Colonic mucosa (tissue), 4 donors: ENCODE measurements at regions not wholly inside any gene's neighbourhood (a gene's known extent, or its start where the extent isn't known, plus 50 kb on each side); places are given as distances from the start of the nearest gene placed in this dataset.

Source experiments
- DNase-seq: peaks from one replicate; pipeline ENCODE4 v3.0.0-alpha.2; 2020
- H3K27ac ChIP-seq: fragments of 200-600 bp; one replicate; pipeline ENCODE4 v1.8.0; 2021
- H3K27me3 ChIP-seq: fragments of 200-600 bp; one replicate; pipeline ENCODE4 v1.8.0; 2021
- H3K36me3 ChIP-seq: fragments of 200-600 bp; one replicate; pipeline ENCODE4 v1.8.0; 2021
- H3K4me1 ChIP-seq: fragments of 200-600 bp; one replicate; pipeline ENCODE4 v1.8.0; 2021; ENCODE audit warnings: mild to moderate bottlenecking
- H3K4me3 ChIP-seq: fragments of 200-600 bp; one replicate; pipeline ENCODE4 v1.8.0; 2021
- H3K9ac ChIP-seq, 2 donors: one replicate each; pipeline ENCODE4 v1.7.0; 2013; ENCODE audit warnings: control low read depth in 2 of 2, low read depth in 2 of 2, low read length in 2 of 2
- H3K9me3 ChIP-seq: fragments of 200-600 bp; one replicate; pipeline ENCODE4 v1.8.0; 2021
- CTCF ChIP-seq: fragments of 200-600 bp; IDR thresholded peaks from one replicate; pipeline ENCODE4 v1.8.0; 2022; ENCODE audit warnings: antibody characterized with exemption, mild to moderate bottlenecking
- intact Hi-C: fragments of 100-400 bp; cut with DNase I; formaldehyde crosslinking; loops from one replicate; pipeline ENCODE4 v1.14.1; 2022
- donor health status: healthy.
- donor health status: DM: no; HTN: no; CAD: no.
- donor health status: DM: no; HTN: no; CAD: no.

GRCh38 chr2:40827392-40827791, 375.5 kb upstream of the SLC8A1 start:
- H3K36me3 ChIP-seq, result no peaks in the 10 kb centered on the region
- no peak overlapping the region for H3K4me3 ChIP-seq
- no peaks in the 10 kb centered on the region for H3K4me1 ChIP-seq
- no peak for DNase-seq
- intact Hi-C loops, result no loop called here
- no peak for TF ChIP-seq CTCF
- no peak overlapping the region for H3K27ac ChIP-seq
- no peaks in the 10 kb centered on the region for H3K27me3 ChIP-seq
- H3K9ac ChIP-seq, result no peak overlapping the region
- H3K9me3 ChIP-seq, result no peaks in the 10 kb centered on the region

GRCh38 chr2:40831321-40831873, 379.5 kb upstream of the SLC8A1 start:
- no peak for DNase-seq
- no peaks in the 10 kb centered on the region for H3K27me3 ChIP-seq
- TF ChIP-seq CTCF, result no peak
- no peaks in the 10 kb centered on the region for H3K9me3 ChIP-seq
- intact Hi-C loops, result no loop called here
- no peak overlapping the region for H3K9ac ChIP-seq
- H3K4me1 ChIP-seq, result no peaks in the 10 kb centered on the region
- H3K27ac ChIP-seq, result no peak overlapping the region
- H3K36me3 ChIP-seq, result no peaks in the 10 kb centered on the region
- H3K4me3 ChIP-seq, result no peak overlapping the region

DNA sequence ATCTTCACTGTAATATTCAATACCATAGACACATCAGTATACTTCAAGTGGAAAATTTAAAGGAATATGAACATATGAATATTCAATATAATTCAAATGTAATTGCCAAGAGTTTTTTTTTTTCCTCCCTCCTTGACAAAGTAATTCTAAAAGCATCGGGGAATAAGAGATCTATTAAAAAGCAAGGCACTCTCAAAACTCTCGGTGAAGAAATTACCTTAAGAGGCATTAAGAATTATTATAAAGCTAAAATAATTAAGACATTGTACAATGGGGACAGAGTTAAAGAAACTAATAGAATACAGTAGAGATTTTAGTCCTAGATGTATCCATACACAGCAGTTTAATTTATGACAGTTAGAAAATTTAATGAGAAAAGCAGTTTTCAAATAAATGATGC, 390.0 kb upstream of the SLC8A1 start:
- Histone ChIP-seq H3K4me3 (no peak overlapping the region), H3K9ac (no peak overlapping the region), H3K36me3 (no peaks in the 10 kb centered on the region), H3K27me3 (no peaks in the 10 kb centered on the region), H3K27ac (no peak overlapping the region), H3K4me1 (no peaks in the 10 kb centered on the region), H3K9me3 (no peaks in the 10 kb centered on the region)
- intact Hi-C loops, result no loop called here
- DNase-seq, result no peak
- no peak for TF ChIP-seq CTCF

DNA sequence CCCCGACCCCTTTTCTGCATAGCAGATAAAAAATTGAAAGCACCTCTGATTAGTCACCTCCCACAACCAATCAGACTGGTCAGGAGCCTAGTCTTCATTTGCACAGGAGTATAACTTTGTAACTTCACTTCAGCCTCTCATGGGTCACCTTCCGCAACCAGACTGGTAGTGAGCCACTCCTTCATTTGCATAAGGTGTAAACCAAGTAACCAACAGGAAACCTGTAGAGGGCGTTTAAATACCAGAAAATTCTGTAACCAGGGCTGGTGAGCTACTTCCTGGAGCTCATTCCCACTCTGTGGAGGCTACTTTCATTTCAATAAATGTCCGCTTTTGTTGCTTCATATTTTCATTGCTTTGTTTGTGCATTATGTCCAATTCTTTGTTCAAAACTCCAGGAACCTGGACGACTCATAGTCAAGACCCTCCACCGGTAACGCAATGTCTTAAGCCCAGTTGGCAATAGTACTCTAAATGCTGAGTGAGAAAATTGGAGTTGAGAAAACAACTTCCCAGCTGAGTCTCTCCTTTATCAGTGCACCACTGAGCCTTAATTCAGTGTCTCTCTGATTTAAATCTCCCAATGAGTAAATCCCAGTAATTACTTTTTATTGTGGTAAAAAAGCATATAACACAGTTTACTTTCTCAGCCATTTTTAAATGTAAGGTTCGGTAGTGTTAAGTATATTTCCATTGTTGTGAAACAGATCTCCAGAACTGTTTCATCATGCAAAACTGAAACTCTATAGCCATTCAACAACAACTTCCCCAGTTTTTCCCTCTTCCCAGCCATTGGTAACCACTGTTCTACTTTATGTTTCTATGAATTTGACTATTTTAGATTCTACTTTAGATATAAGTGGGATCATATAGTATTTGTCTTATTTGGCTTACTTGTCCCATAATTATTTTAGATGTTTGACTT, 392.7 kb upstream of the SLC8A1 start:
- no peak overlapping the region for H3K4me3 ChIP-seq
- H3K9ac ChIP-seq, result no peak overlapping the region
- no peaks in the 10 kb centered on the region for H3K9me3 ChIP-seq
- no peak for DNase-seq
- no peak overlapping the region for H3K27ac ChIP-seq
- H3K4me1 ChIP-seq, result no peaks in the 10 kb centered on the region
- H3K27me3 ChIP-seq, result no peaks in the 10 kb centered on the region
- H3K36me3 ChIP-seq, result no peaks in the 10 kb centered on the region
- no peak for TF ChIP-seq CTCF
- intact Hi-C loops, result no loop called here

DNA sequence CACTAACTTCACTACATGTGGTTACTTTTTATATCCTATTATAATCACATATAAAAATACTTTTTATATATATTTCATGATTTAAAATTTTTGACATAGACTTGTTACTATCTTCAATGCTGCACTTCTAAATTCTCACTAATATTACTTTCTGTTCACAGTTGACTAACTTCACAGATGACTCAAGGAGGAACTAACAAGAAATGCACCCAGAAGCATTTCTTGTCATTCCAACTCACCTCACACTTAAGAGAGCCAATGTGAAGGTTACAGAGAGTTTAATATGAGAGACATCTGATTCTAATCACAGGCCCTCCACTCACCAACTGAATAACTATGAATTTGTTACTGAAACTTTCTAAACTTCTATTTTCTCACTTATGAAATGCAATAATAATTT, 399.8 kb upstream of the SLC8A1 start:
- intact Hi-C loops, result no loop called here
- H3K9ac ChIP-seq, result no peak overlapping the region
- no peak for TF ChIP-seq CTCF
- H3K9me3 ChIP-seq, result no peaks in the 10 kb centered on the region
- DNase-seq, result no peak
- H3K4me3 ChIP-seq, result no peak overlapping the region
- no peaks in the 10 kb centered on the region for H3K27me3 ChIP-seq
- H3K4me1 ChIP-seq, result no peaks in the 10 kb centered on the region
- no peaks in the 10 kb centered on the region for H3K36me3 ChIP-seq
- no peak overlapping the region for H3K27ac ChIP-seq
